CD4-positive, alpha-beta T cell treated with Interferon gamma for 1 hour (primary cell): ENCODE measurements at regions not wholly inside any gene's neighbourhood (a gene's known extent, or its start where the extent isn't known, plus 50 kb on each side); places are given as distances from the start of the nearest gene placed in this dataset.
"Not testable (repeated sequence)": the region's sequence is repeated elsewhere in the genome, so short reads cannot be mapped to it uniquely, and the experiment has no call there.

Experiments
- DNase-seq: peaks from one replicate; pipeline ENCODE4 v3.0.0-alpha.2; 2020

- DNase-seq: no peak
These were observed 1080.6 kb downstream of the TMEM121 start for GRCh38 chr14:106606936-106607335.

- DNase-seq: no peak
These were observed 1084.3 kb downstream of the TMEM121 start for GRCh38 chr14:106610691-106611090.

- no peak for DNase-seq
These were observed 1086.9 kb downstream of the TMEM121 start for GRCh38 chr14:106613256-106613655.

GRCh38 chr14:106618471-106618951 lies 1092.1 kb downstream of the TMEM121 start:
- peak; percentile 75 for DNase-seq

- no peak for DNase-seq
These were observed 1093.2 kb downstream of the TMEM121 start for GRCh38 chr14:106619606-106620005.

- DNase-seq: no peak
These were observed 1094.0 kb downstream of the TMEM121 start for GRCh38 chr14:106620368-106620767.

DNA sequence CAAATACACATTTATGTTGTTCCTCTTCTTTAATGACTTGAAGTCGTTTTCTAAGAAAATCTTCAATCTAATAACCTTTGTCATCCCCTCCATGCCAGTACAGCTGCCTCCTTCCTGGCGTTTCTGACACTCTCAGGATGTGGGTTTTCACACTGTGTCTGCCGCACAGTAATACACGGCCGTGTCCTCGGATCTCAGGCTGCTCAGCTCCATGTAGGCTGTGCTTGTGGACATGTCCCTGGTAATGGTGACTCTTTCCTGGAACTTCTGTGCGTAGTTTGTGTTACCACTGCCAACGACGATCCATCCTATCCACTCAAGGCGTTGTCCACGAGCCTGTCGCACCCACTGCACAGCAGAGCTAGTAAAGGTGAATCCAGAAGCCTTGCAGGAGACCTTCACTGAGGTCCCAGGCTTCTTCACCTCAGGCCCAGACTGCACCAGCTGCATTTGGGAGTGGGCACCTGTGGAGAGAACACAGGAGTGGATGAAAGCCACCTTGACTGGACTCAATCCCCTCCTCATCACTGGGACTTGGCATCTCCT lies 1095.9 kb downstream of the TMEM121 start:
- no peak for DNase-seq

DNA sequence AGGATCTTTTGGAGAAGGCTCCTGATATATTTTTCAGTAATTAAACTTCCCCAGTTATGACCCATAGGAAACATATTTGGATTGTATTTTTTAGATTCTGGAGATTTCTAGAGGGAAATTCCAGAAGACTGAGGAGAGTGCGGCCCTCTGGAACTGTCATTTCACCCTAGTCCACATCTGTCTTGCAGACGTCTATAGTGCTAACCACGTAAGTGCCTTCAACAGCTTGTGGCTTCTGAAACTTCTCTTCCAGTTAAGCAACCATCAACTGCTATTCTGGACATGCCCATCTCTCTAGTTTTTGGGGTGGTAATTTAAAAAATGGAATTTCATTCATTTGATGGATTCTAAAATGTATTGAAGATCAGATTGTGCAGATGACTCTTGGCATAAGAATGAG lies 1098.8 kb downstream of the TMEM121 start:
- no peak for DNase-seq

DNA sequence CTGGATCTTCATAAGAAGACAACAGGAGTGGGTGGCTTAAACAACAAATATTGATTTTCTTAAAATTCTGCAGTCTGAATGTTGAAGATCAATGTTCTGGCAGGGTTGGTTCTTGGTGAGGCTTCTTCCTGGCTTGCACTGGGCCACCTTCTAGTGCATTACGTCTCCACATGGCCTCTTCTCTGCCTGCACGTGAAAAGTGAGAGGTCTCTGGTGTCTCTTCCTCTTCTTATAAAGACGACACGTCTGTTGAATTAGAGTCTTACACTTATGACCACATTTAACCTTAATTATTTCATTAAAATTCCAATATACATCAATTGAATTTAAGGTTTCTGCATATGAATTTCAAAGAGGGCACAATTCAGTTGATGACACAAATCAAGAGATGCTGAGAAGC lies 1100.1 kb downstream of the TMEM121 start:
- not testable (repeated sequence) for DNase-seq

GRCh38 chr14:106626942-106627588 lies 1100.7 kb downstream of the TMEM121 start:
- DNase-seq: peak; percentile 75

DNA sequence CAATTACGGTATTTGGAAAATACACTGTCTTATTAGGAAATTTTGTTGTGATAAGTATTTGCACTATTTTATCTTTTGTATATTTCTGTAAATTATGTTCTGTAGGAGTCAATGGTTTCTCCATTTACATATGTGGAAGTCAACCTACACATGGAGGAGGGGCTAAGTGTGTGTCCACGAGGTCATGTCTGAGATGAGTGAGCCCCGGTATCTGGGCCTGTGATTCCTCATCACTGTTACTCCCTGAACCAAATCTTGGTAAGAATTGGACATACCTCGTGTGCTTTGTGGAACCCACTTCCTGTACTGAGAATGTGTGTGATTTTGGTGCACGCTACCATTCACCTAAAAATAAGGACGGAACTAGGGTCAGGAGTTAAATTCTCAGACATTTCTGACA lies 1105.5 kb downstream of the TMEM121 start:
- no peak for DNase-seq

DNA sequence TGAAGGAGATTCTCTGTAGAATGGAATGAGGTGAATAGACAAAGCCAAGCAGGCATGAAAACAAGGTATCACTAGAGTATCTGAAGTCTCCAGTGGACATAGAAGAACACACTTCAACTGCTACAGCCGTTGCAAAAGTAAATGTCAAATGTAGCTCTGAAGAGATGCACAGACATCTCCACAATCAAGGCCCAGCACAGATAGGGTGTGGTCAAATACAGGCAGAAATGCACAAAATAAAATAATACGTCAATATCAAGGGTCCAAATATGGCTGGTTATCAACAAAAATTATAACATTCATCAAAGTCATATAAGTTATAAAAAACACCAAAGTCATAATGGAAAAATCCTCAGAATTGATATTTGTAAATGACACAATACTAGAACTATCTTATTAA lies 1107.3 kb downstream of the TMEM121 start:
- DNase-seq: no peak

GRCh38 chr14:106635569-106635968 lies 1109.2 kb downstream of the TMEM121 start:
- no peak for DNase-seq

GRCh38 chr14:106638786-106639452 lies 1112.5 kb downstream of the TMEM121 start:
- DNase-seq: peak; percentile 22

DNA sequence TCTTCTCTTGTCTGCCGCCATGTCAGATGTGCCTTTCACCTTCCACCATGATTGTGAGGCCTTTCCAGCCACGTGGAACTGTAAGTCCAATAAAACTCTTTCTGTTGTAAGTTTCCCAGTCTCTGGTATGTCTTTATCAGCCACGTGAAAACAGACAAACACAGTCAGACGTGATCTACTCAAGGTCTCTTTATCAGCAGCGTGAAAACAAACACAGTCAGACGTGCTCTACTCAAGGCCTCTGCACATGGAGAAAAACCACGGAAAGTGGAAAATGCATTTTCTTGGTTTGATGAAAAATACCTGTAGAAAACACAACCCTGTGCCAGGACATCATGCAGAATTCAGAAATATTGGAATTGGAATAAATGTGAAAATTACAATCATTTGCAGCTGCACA lies 1115.7 kb downstream of the TMEM121 start:
- no peak for DNase-seq

DNA sequence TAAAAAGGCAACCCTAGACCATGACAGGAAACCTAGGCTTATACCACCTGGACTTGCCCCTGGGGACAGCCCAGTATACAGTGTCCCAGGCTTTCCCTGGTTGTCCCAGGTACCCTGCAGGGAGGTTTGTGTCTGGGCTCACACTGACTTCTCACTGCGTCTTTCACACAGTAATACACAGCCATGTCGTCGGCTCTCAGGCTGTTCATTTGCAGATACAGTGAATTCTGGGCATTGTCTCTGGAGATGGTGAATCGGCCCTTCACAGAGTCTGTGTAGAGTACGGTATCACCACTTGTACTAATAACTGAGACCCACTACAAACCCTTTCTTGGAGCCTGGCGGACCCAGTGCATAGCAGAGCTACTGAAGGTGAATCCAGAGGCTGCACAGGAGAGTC lies 1116.6 kb downstream of the TMEM121 start:
- DNase-seq: not testable (repeated sequence)

DNA sequence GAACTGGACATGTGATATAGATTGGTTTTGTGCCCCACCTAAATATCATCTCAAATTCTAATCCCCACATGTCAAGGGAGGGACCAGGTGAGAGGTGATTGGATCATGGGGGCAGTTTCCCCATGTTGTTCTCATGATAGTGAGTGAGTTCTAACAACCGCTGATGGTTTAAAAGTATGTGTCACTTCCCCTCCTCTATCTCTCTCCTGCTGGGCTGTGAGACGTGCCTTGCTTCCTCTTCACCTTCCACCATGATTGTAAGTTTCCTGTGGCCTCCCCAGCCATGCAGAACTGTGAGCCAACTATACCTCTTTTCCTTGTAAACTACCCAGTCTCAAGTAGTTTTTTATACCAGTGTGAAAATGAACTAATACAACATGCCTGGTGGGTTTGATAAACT lies 1122.5 kb downstream of the TMEM121 start:
- not testable (repeated sequence) for DNase-seq

DNA sequence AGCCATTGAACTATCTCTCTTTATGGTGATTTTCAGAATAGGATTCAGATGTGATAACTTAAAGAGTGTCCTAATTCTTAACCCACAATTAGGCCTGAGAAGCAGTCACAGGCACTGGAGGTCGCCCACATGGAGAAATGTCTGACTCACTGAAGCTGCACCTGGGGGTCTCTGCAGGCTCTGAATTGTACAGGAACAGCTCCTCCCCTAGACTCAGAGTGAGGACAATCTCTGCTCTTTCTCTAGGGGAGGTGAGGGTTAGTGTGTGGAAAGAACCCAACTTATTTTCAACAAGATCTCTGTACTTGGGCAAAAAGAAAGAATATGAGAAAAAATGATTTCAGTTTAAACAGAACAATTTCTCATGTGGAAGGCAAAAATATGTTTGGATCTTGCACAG lies 1124.6 kb downstream of the TMEM121 start:
- no peak for DNase-seq

DNA sequence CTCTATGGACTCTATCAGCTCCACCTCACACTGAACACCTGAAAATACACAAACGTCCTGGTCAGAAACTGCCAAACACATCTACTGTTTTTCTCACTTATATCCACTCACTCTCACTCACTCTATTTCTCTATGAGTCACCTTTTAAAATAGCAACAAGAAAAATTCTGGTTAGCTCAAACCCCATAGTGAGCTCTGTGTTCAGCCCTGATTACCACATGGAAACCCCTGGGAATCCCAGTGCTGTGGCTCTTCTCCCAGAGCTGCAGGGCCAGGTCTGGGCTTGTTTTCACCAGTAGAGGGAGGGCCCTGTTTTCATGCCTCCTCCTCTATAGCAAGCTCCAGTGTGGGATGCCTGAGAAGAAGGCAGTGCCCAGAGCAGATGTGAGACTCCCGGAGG lies 1126.1 kb downstream of the TMEM121 start:
- DNase-seq: no peak

GRCh38 chr14:106657460-106657859 lies 1131.1 kb downstream of the TMEM121 start:
- DNase-seq: peak; percentile 19

DNA sequence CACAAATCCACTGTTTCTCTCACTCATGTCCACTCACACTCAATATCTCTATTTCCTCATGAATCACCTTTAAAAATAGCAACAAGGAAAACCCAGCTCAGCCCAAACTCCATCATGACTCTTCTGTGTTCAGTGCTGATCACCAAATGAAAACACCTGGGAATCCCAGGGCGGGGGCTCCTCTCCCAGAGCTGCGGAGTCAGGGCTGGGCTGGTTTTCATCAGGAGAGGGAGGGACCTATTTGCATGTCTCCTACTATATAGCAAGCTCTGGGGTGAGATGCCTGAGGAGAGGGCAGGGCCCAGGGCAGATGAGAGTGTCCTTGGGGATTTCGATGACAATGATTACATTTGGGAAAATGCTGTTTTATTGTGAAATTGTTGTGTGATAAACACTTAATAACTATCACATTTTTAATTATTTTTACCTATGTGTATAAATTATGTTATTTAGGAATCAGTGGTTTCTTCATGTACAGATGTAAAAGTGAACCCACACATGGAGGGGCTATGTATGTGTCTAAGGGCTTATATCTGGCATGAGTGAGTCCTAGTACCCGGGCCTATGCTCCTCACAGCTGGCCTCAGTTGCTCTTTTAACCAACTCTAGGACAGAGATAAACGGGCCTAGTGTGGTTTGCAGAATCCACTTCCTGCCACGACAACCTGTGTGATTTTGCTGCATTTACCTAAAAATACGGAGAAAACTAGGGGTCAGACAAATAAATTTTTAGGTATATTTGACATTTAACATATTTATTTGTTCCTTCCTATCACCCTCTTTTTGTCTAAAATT lies 1131.9 kb downstream of the TMEM121 start:
- DNase-seq: not testable (repeated sequence)

DNA sequence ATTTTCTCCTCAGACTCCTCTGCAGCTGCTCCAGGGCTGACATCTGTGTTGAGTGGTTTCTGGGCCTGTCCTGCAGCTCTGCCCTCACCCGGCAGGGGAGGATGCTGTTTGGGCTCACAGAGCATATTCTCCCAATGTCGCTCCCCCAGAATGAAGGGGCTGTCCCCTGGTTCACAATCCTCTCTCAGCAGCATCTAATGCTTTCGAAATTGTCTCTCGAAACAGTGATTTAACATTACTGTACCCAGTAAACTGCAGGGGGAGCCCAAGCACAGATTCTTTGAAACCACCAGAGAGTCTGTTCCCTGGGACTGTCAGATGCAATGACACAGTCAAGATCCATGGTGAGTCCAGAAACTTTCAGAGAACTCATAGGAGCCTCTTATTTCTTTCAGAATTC lies 1135.2 kb downstream of the TMEM121 start:
- DNase-seq: peak; percentile 28

DNA sequence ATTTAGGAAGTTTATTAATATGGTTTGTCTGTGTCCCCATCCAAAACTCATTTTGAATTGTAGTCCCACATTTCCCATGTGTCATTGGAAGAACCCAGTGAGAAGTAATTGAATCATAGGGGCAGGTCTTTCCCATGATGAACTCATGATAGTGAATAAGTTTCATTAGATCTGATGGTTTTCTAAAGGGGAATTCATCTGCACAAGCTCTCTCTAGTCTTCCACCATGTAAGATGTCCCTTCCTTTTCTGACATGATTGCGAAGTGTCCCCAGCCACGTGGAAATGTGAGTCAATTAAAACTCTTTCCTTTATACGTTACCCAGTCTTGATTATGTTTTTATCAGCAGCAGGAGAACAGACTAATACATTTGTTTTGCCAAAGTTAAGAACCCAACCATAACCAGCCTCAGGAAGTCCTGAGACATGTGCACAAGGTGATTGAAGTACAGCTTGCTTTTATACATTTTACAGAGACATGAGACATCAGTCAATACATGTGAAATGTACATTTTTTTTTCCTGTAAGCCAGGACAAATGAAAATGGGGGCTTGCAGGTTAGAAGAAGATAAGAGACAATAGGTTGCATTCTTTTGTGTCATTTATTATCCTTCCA lies 1136.7 kb downstream of the TMEM121 start:
- no peak for DNase-seq
